GM12878 (cell line): ENCODE measurements at regions not wholly inside any gene's neighbourhood (a gene's known extent, or its start where the extent isn't known, plus 50 kb on each side); places are given as distances from the start of the nearest gene placed in this dataset.

Experiments used
- ATAC-seq: fragments of 200-7000 bp; cut with Tn5 transposase; 3 replicates; pipeline ENCODE4 v1.9.1; 2020; ENCODE audit warnings: mild to moderate bottlenecking, moderate library complexity
- BruUV-seq: library from RNA; stranded (reverse); fragments of 400-500 nt; replicated peaks from 2 replicates; lab custom pipeline; 2021; lab: Mats Ljungman, UMichigan
- CTCF ChIA-PET: fragments of 300-600 bp; sonication (Branson Sonifier 250); formaldehyde crosslinking; extraction: SDS; loops from one replicate; lab custom pipeline; 2021; ENCODE audit warnings: inconsistent platforms; lab: Yijun Ruan, JAX
- POLR2A ChIA-PET: fragments of 350-600 bp; formaldehyde crosslinking; extraction: SDS; loops from one replicate; lab custom pipeline; 2021; ENCODE audit warnings: inconsistent platforms; lab: Charles Lee
- RAD21 ChIA-PET: fragments of 300-600 bp; sonication (Branson Sonifier 250); formaldehyde crosslinking; loops from one replicate; lab custom pipeline; 2023; ENCODE audit warnings: antibody characterized with exemption; ENCODE audit not compliant: unreplicated experiment; lab: Charles Lee
- SMC1A ChIA-PET: fragments of 300-600 bp; sonication (Branson Sonifier 250); formaldehyde crosslinking; loops from one replicate; lab custom pipeline; 2023; ENCODE audit not compliant: unreplicated experiment, uncharacterized antibody; lab: Charles Lee
- DNase-seq: peaks from one replicate; pipeline ENCODE4 v3.0.0-alpha.2; 2011; ENCODE audit warnings: low read depth, low spot score
- FAIRE-seq: peaks from 3 replicates; lab custom pipeline; 2011; peaks lifted over from hg19 to GRCh38; lab: Jason Lieb, UNC
- H2AFZ ChIP-seq: 2 replicates; pipeline ENCODE4 v1.6.0; 2011; ENCODE audit warnings: low read depth, low read length, control low read depth; ENCODE audit not compliant: control insufficient read depth
- H3K27ac ChIP-seq: 2 replicates; pipeline ENCODE4 v1.5.1; 2011; ENCODE audit warnings: control low read depth; ENCODE audit not compliant: control insufficient read depth, insufficient read depth
- H3K27me3 ChIP-seq, 2 experiments: replicated peaks in 1 of 2; 2 replicates each; pipeline versions ENCODE4 v1.6.0 to v1.6.1; 2011; ENCODE audit warnings: low read length in 1 of 2; ENCODE audit not compliant: control insufficient read depth in 2 of 2, insufficient read depth in 2 of 2
- H3K36me3 ChIP-seq, 2 experiments: 2 replicates each; pipeline ENCODE4 v1.5.1; 2011; ENCODE audit warnings: low read length in 1 of 2; ENCODE audit not compliant: control insufficient read depth in 2 of 2, insufficient read depth in 2 of 2
- H3K4me1 ChIP-seq: 2 replicates; pipeline ENCODE4 v1.6.1; 2011; ENCODE audit warnings: mild to moderate bottlenecking, low read length, moderate library complexity, mixed read lengths; ENCODE audit not compliant: control insufficient read depth, insufficient read depth
- H3K4me2 ChIP-seq: 2 replicates; pipeline ENCODE4 v1.6.0; 2011; ENCODE audit warnings: control low read depth; ENCODE audit not compliant: control insufficient read depth, insufficient read depth
- H3K4me3 ChIP-seq: fragments of 200-600 bp; sonication (generic); 2 replicates; pipeline ENCODE4 v1.5.1; 2016
- H3K79me2 ChIP-seq: 2 replicates; pipeline ENCODE4 v1.6.0; 2011; ENCODE audit warnings: low read length; ENCODE audit not compliant: control insufficient read depth, insufficient read depth
- H3K9ac ChIP-seq: 2 replicates; pipeline ENCODE4 v1.8.0; 2011; ENCODE audit warnings: low read length, control low read depth, mixed read lengths; ENCODE audit not compliant: control insufficient read depth, insufficient read depth
- H3K9me3 ChIP-seq: replicated peaks from 3 replicates; pipeline ENCODE4 v1.5.1; 2011; ENCODE audit warnings: mild to moderate bottlenecking, low read length; ENCODE audit not compliant: control insufficient read depth, insufficient read depth
- H4K20me1 ChIP-seq: 2 replicates; pipeline ENCODE4 v1.6.0; 2011; ENCODE audit not compliant: control insufficient read depth, insufficient read depth
- BMI1 ChIP-seq: fragments of 450-650 bp; IDR thresholded peaks from 2 replicates; pipeline ENCODE4 v1.6.1; 2016; ENCODE audit warnings: mild to moderate bottlenecking, moderate library complexity, borderline replicate concordance
- EGR1 ChIP-seq, 2 experiments: IDR thresholded peaks; 1 replicate in 1 of 2; 2 replicates in 1 of 2; pipeline ENCODE4 v1.6.1; 2011 to 2012; ENCODE audit warnings: low read depth in 2 of 2, low read length in 2 of 2, borderline replicate concordance in 1 of 2, mild to moderate bottlenecking in 1 of 2, moderate library complexity in 1 of 2
- HDAC2 ChIP-seq: fragments of 200-600 bp; sonication (generic); IDR thresholded peaks from 2 replicates; pipeline ENCODE4 v1.6.1; 2017
- IRF4 ChIP-seq: IDR thresholded peaks from 2 replicates; pipeline ENCODE4 v1.6.1; 2011; ENCODE audit warnings: low read depth, low read length
- IRF5 ChIP-seq: fragments of 450-650 bp; IDR thresholded peaks from 2 replicates; pipeline ENCODE4 v1.6.1; 2017; ENCODE audit warnings: borderline replicate concordance
- KDM1A ChIP-seq: fragments of 200-600 bp; sonication (generic); IDR thresholded peaks from 2 replicates; pipeline ENCODE4 v1.6.1; 2016; ENCODE audit warnings: borderline replicate concordance
- LARP7 ChIP-seq: fragments of 450-650 bp; IDR thresholded peaks from 2 replicates; pipeline ENCODE4 v1.6.1; 2017; ENCODE audit warnings: mild to moderate bottlenecking
- NBN ChIP-seq: fragments of 450-650 bp; IDR thresholded peaks from 2 replicates; pipeline ENCODE4 v1.6.1; 2016
- NFIC ChIP-seq: IDR thresholded peaks from 2 replicates; pipeline ENCODE4 v1.6.1; 2012; ENCODE audit warnings: low read depth, mild to moderate bottlenecking, inconsistent platforms, low read length, moderate library complexity
- POLR2AphosphoS2 ChIP-seq: IDR thresholded peaks from 2 replicates; pipeline ENCODE4 v1.6.1; 2011; ENCODE audit warnings: low read depth, mild to moderate bottlenecking, low read length, improper control_type of control experiment, moderate library complexity
- RELB ChIP-seq: fragments of 450-650 bp; IDR thresholded peaks from 2 replicates; pipeline ENCODE4 v1.6.1; 2017; ENCODE audit warnings: low read depth, mild to moderate bottlenecking, moderate library complexity
- ZNF217 ChIP-seq: fragments of 450-650 bp; IDR thresholded peaks from 2 replicates; pipeline ENCODE4 v1.6.1; 2017; ENCODE audit warnings: antibody characterized with exemption, mild to moderate bottlenecking
- ZNF687 ChIP-seq: fragments of 450-650 bp; IDR thresholded peaks from 2 replicates; pipeline ENCODE4 v1.6.1; 2017; ENCODE audit warnings: mild to moderate bottlenecking, moderate library complexity
- WGBS: methylation state at CpG from one replicate; pipeline ENCODE4 v1.1.6; 2016; ENCODE audit warnings: low lambda C conversion rate; ENCODE audit not compliant: insufficient replicate concordance, insufficient coverage; ENCODE audit errors: missing lambda C conversion rate; 5-methylcytosine and 5-hydroxymethylcytosine counted together
- in situ Hi-C: fragments of 300-500 bp; cut with MboI; formaldehyde crosslinking; loops from 9 replicates; pipeline ENCODE4 v1.14.3; 2018; ENCODE audit warnings: mixed read lengths
- intact Hi-C: fragments of 100-400 bp; cut with micrococcal nuclease; formaldehyde crosslinking; loops from one replicate; pipeline ENCODE4 v1.14.2; 2022; ENCODE audit not compliant: unreplicated experiment
- TF ChIP-seq, protein P1 (sequence below): IDR thresholded peaks from 2 replicates; pipeline ENCODE4 v1.6.1; 2012; ENCODE audit warnings: low read depth, low read length, improper control_type of control experiment
- TF ChIP-seq, protein P2 (sequence below): fragments of 450-650 bp; formaldehyde crosslinking; IDR thresholded peaks from 2 replicates; pipeline ENCODE4 v1.4.0; 2020; ENCODE audit warnings: mild to moderate bottlenecking, moderate library complexity

GRCh38 chr3:5813521-5813920, 626.0 kb downstream of the EDEM1 start:
- no peak overlapping the region for H3K27ac ChIP-seq
- no peaks in the 10 kb centered on the region for H4K20me1 ChIP-seq
- ATAC-seq = no peak
- POLR2A ChIA-PET = no interaction called here
- no TSS peak for BruUV-seq
- no peak overlapping the region for H2AFZ ChIP-seq
- in situ Hi-C loops (no loop called here), intact Hi-C loops (no loop called here)
- H3K36me3 ChIP-seq = no peaks in the 10 kb centered on the region
- no peak for FAIRE-seq
- RAD21 ChIA-PET = no interaction called here
- SMC1A ChIA-PET = no interaction called here
- 18% methylated on average over 2 of the region's 2 CpGs for WGBS
- no peak overlapping the region for H3K4me3 ChIP-seq
- H3K9me3 ChIP-seq = no peaks in the 10 kb centered on the region
- H3K4me1 ChIP-seq = no peaks in the 10 kb centered on the region
- no peaks in the 10 kb centered on the region for H3K79me2 ChIP-seq
- no peak overlapping the region for H3K9ac ChIP-seq
- CTCF ChIA-PET = interaction anchor here (1.0 kb wide), 1 partner anchor 13 kb away, joined by 3 read pairs; no protein-coding TSS in a partner anchor
- DNase-seq = no peak
- no peak overlapping the region for H3K4me2 ChIP-seq
- no peaks in the 10 kb centered on the region for H3K27me3 ChIP-seq
- TF ChIP-seq KDM1A (no peak), EGR1 (IDR thresholded peaks at IDR 0.05; ENCODE audit: borderline replicate concordance in 1 of 2, low read depth in 2 of 2, low read length in 2 of 2) (no peak), BMI1 (no peak), NBN (no peak), HDAC2 (no peak), ZNF687 (no peak), NFIC (no peak), POLR2AphosphoS2 (no peak), ZNF217 (no peak), IRF4 (no peak), LARP7 (no peak), IRF5 (no peak), RELB (no peak)
- TF ChIP-seq, protein P1, sequence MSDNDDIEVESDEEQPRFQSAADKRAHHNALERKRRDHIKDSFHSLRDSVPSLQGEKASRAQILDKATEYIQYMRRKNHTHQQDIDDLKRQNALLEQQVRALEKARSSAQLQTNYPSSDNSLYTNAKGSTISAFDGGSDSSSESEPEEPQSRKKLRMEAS = no peak
- TF ChIP-seq, protein P2, sequence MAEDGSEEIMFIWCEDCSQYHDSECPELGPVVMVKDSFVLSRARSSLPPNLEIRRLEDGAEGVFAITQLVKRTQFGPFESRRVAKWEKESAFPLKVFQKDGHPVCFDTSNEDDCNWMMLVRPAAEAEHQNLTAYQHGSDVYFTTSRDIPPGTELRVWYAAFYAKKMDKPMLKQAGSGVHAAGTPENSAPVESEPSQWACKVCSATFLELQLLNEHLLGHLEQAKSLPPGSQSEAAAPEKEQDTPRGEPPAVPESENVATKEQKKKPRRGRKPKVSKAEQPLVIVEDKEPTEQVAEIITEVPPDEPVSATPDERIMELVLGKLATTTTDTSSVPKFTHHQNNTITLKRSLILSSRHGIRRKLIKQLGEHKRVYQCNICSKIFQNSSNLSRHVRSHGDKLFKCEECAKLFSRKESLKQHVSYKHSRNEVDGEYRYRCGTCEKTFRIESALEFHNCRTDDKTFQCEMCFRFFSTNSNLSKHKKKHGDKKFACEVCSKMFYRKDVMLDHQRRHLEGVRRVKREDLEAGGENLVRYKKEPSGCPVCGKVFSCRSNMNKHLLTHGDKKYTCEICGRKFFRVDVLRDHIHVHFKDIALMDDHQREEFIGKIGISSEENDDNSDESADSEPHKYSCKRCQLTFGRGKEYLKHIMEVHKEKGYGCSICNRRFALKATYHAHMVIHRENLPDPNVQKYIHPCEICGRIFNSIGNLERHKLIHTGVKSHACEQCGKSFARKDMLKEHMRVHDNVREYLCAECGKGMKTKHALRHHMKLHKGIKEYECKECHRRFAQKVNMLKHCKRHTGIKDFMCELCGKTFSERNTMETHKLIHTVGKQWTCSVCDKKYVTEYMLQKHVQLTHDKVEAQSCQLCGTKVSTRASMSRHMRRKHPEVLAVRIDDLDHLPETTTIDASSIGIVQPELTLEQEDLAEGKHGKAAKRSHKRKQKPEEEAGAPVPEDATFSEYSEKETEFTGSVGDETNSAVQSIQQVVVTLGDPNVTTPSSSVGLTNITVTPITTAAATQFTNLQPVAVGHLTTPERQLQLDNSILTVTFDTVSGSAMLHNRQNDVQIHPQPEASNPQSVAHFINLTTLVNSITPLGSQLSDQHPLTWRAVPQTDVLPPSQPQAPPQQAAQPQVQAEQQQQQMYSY (CRISPR knock-in tag) = no peak
